LHCN-M2 (cell line): ENCODE measurements at regions not wholly inside any gene's neighbourhood (a gene's known extent, or its start where the extent isn't known, plus 50 kb on each side); places are given as distances from the start of the nearest gene placed in this dataset.

Experiments
- DNase-seq: peaks from one replicate; pipeline ENCODE4 v3.0.0-alpha.2; 2012; ENCODE audit warnings: low read depth

GRCh38 chr17:73753751-73754496, 109.7 kb upstream of the SDK2 start:
- no peak for DNase-seq

- DNase-seq = no peak
These were observed 110.7 kb upstream of the SDK2 start for GRCh38 chr17:73754886-73755400.

GRCh38 chr17:73757420-73757819, 113.2 kb upstream of the SDK2 start:
- DNase-seq = no peak

- DNase-seq = no peak
These were observed 114.0 kb upstream of the SDK2 start for GRCh38 chr17:73758245-73758644.

- DNase-seq = no peak
These were observed 115.1 kb upstream of the SDK2 start for GRCh38 chr17:73759324-73759723.

GRCh38 chr17:73759734-73760438, 115.6 kb upstream of the SDK2 start:
- DNase-seq = no peak

- no peak for DNase-seq
These were observed 116.2 kb upstream of the SDK2 start for GRCh38 chr17:73760439-73760758.

- DNase-seq = no peak
These were observed 121.7 kb upstream of the SDK2 start for GRCh38 chr17:73765824-73766563.

GRCh38 chr17:73767696-73768095, 123.5 kb upstream of the SDK2 start:
- DNase-seq = no peak

GRCh38 chr17:73768691-73769090, 124.4 kb upstream of the SDK2 start:
- no peak for DNase-seq

- DNase-seq = no peak
These were observed 125.2 kb upstream of the SDK2 start for GRCh38 chr17:73769479-73769878.

- no peak for DNase-seq
These were observed 126.0 kb upstream of the SDK2 start for GRCh38 chr17:73770115-73770848.

GRCh38 chr17:73770849-73771229, 126.6 kb upstream of the SDK2 start:
- no peak for DNase-seq

GRCh38 chr17:73772107-73772705, 128.0 kb upstream of the SDK2 start:
- no peak for DNase-seq

- no peak for DNase-seq
These were observed 129.5 kb upstream of the SDK2 start for GRCh38 chr17:73773702-73774101.

- DNase-seq = no peak
These were observed 130.6 kb upstream of the SDK2 start for GRCh38 chr17:73774852-73775251.

- no peak for DNase-seq
These were observed 132.3 kb upstream of the SDK2 start for GRCh38 chr17:73776351-73777130.

- DNase-seq = no peak
These were observed 132.8 kb upstream of the SDK2 start for GRCh38 chr17:73777131-73777449.

GRCh38 chr17:73782231-73782630, 138.0 kb upstream of the SDK2 start:
- DNase-seq = no peak

GRCh38 chr17:73782641-73783381, 138.6 kb upstream of the SDK2 start:
- no peak for DNase-seq
